ENCODE measurements at regions not wholly inside any gene's neighbourhood (a gene's known extent, or its start where the extent isn't known, plus 50 kb on each side); places are given as distances from the start of the nearest gene placed in this dataset.

- ChIA-PET CTCF (no interaction called here), POLR2A (no interaction called here)
- peaks cover 3% of the 10 kb centered on the region for H3K9me3 Mint-ChIP-seq
- H3K4me3 Mint-ChIP-seq, result no peak overlapping the region
- no peaks in the 10 kb centered on the region for H3K36me3 Mint-ChIP-seq
- no peaks in the 10 kb centered on the region for H3K27me3 Mint-ChIP-seq
- DNase-seq, result no peak
- H3K4me1 Mint-ChIP-seq (ENCODE audit: low read depth), result no peaks in the 10 kb centered on the region
- H3K27ac Mint-ChIP-seq, result no peak overlapping the region
- intact Hi-C loops (cut with micrococcal nuclease), result no loop called here
Observed at GRCh38 chr13:111901267-111901915, 165.6 kb upstream of the SOX1 start.

DNA sequence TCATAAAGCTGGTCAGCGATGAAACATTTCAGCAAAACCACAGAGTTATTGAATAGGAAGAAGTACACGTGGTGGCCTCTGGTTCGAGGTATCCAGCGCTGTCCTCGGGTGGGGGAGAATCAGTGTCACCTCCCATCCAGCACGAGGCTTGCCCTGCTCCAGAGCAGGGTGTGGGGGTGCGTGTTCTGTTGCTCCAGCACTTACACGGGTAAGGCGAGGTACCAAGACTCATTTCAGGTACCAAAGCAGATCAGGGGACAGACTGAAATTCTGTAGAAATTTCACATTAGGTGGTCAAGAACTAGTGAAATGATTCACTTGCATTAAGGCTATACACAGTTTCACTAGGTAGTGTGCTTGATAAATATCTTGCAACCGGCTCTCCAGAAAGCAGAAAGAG, 164.2 kb upstream of the SOX1 start:
- no peak for DNase-seq
- H3K4me3 Mint-ChIP-seq, result no peak overlapping the region
- ChIA-PET POLR2A (no interaction called here), CTCF (no interaction called here)
- peaks cover 3% of the 10 kb centered on the region for H3K9me3 Mint-ChIP-seq
- H3K27me3 Mint-ChIP-seq, result no peaks in the 10 kb centered on the region
- no peak overlapping the region for H3K27ac Mint-ChIP-seq
- H3K4me1 Mint-ChIP-seq (ENCODE audit: low read depth), result no peaks in the 10 kb centered on the region
- intact Hi-C loops (cut with micrococcal nuclease), result no loop called here
- no peaks in the 10 kb centered on the region for H3K36me3 Mint-ChIP-seq

DNA sequence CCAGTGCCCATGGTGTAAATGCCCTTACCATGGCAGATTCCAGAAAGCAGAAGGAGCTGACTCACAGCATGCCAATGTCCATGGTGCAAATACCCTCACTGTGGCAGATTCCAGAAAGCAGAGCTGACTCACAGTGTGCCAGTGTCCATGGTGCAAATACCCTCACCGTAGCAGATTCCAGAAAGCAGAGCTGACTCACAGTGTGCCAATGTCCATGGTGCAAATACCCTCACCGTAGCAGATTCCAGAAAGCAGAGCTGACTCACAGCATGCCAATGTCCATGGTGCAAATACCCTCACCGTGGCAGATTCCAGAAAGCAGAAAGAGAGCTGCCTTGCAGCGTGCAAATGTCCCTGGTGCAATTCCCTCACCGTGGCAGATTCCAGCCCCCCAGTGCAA, 163.8 kb upstream of the SOX1 start:
- Mint-ChIP-seq H3K27ac (no peak overlapping the region), H3K4me1 (ENCODE audit: low read depth) (no peaks in the 10 kb centered on the region), H3K27me3 (no peaks in the 10 kb centered on the region), H3K36me3 (no peaks in the 10 kb centered on the region), H3K9me3 (peaks cover 3% of the 10 kb centered on the region), H3K4me3 (no peak overlapping the region)
- DNase-seq, result no peak
- intact Hi-C loops (cut with micrococcal nuclease), result no loop called here
- CTCF ChIA-PET, result no interaction called here
- POLR2A ChIA-PET, result no interaction called here

DNA sequence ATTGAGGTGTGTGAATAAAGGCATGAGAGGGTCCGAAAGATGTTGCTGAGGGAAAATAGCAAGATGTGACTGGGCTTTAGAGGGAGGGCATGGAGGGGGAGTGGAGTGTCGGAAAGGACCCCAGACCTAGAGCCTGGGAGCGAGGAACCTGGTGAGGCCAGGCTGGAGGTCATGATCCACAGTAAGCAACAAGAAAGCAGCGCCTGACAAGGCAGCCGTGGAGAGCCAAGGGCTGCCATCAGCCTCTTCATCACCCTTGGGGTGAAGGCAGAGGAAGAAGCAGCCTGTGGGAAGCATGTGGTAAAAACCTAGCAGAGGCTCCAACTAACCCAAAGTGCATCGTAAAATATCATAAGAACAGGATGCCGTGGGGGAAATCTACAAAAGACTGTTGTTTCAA, 162.8 kb upstream of the SOX1 start:
- H3K27me3 Mint-ChIP-seq, result no peaks in the 10 kb centered on the region

GRCh38 chr13:111904701-111905608, 162.0 kb upstream of the SOX1 start:
- peaks cover 3% of the 10 kb centered on the region for H3K9me3 Mint-ChIP-seq
- CTCF ChIA-PET, result no interaction called here
- H3K27ac Mint-ChIP-seq, result no peak overlapping the region
- H3K27me3 Mint-ChIP-seq, result no peaks in the 10 kb centered on the region
- intact Hi-C loops (cut with micrococcal nuclease), result no loop called here
- no peaks in the 10 kb centered on the region for H3K4me1 Mint-ChIP-seq (ENCODE audit: low read depth)
- no peak for DNase-seq
- H3K4me3 Mint-ChIP-seq, result no peak overlapping the region
- POLR2A ChIA-PET, result no interaction called here
- H3K36me3 Mint-ChIP-seq, result no peaks in the 10 kb centered on the region

More for the DNA sequence above, 162.8 kb upstream of the SOX1 start:
- Mint-ChIP-seq H3K27ac (no peak overlapping the region), H3K36me3 (no peaks in the 10 kb centered on the region), H3K9me3 (peaks cover 3% of the 10 kb centered on the region), H3K4me1 (ENCODE audit: low read depth) (no peaks in the 10 kb centered on the region), H3K4me3 (no peak overlapping the region)
- ChIA-PET POLR2A (no interaction called here), CTCF (no interaction called here)
- intact Hi-C loops (cut with micrococcal nuclease), result no loop called here
- DNase-seq, result no peak

DNA sequence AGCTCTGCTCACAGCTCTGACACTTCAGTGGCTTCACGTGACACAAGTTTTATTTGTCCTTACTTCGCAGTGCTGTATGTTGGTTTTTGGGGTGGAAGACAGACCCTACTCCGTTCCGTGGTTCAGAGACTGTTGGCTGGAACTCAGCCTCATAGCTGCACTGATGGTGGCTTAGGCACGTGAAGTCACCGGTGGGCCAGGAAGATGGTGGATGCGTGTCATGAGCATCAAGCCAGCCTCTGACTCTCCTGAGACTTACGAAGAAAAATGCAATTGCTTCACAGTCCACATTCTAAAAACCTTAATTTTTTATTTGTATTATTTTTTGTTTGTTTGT, 161.4 kb upstream of the SOX1 start:
- intact Hi-C loops (cut with micrococcal nuclease), result no loop called here
- Mint-ChIP-seq H3K27me3 (no peaks in the 10 kb centered on the region), H3K27ac (no peak overlapping the region), H3K4me3 (no peak overlapping the region), H3K4me1 (ENCODE audit: low read depth) (no peaks in the 10 kb centered on the region), H3K9me3 (peaks cover 3% of the 10 kb centered on the region), H3K36me3 (no peaks in the 10 kb centered on the region)
- no peak for DNase-seq
- CTCF ChIA-PET, result no interaction called here
- POLR2A ChIA-PET, result no interaction called here

DNA sequence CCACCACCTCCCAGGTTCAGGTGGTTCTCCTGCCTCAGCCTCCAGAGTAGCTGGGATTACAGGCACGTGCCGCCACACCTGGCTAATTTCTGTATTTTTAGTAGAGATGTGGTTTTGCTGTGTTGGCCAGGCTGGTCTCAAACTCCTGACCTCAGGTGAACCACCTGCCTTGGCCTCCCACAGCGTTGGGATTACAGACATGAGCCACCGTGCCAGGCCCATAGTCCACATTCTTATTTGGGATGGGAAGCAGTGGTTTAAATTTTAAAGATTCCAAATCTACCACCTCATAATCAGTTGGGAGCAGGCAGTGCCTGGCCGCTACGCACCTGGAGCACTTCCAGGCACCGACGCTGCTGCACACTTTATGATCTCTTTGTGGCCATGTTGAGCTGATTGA, 160.6 kb upstream of the SOX1 start:
- Mint-ChIP-seq H3K4me3 (no peak overlapping the region), H3K27ac (no peak overlapping the region), H3K36me3 (no peaks in the 10 kb centered on the region), H3K4me1 (ENCODE audit: low read depth) (no peaks in the 10 kb centered on the region), H3K9me3 (peaks cover 3% of the 10 kb centered on the region), H3K27me3 (no peaks in the 10 kb centered on the region)
- intact Hi-C loops (cut with micrococcal nuclease), result no loop called here
- no peak for DNase-seq
- ChIA-PET POLR2A (no interaction called here), CTCF (no interaction called here)

DNA sequence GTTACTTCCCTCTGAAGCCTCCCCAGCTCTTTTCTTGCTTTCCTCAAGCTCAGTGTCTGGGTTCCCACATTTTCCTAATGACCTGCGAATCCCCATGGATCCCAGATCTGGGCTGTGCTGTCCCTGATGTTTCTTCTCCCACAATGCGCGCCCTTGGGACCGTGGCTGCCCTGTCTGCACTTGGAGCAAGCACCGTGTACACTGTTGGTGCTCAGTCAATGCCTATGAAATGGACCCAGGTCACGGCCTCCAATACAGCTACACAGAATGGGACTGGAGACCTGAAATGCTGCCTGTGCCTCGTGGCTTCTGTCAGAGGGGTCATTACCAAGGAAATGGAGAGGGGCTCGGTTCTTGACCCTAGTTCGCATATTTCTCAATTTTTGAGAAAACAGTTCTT, 160.1 kb upstream of the SOX1 start:
- Mint-ChIP-seq H3K4me1 (ENCODE audit: low read depth) (no peaks in the 10 kb centered on the region), H3K27ac (no peak overlapping the region), H3K9me3 (peaks cover 3% of the 10 kb centered on the region), H3K27me3 (no peaks in the 10 kb centered on the region), H3K4me3 (no peak overlapping the region), H3K36me3 (no peaks in the 10 kb centered on the region)
- intact Hi-C loops (cut with micrococcal nuclease), result no loop called here
- ChIA-PET POLR2A (no interaction called here), CTCF (no interaction called here)
- DNase-seq, result no peak

DNA sequence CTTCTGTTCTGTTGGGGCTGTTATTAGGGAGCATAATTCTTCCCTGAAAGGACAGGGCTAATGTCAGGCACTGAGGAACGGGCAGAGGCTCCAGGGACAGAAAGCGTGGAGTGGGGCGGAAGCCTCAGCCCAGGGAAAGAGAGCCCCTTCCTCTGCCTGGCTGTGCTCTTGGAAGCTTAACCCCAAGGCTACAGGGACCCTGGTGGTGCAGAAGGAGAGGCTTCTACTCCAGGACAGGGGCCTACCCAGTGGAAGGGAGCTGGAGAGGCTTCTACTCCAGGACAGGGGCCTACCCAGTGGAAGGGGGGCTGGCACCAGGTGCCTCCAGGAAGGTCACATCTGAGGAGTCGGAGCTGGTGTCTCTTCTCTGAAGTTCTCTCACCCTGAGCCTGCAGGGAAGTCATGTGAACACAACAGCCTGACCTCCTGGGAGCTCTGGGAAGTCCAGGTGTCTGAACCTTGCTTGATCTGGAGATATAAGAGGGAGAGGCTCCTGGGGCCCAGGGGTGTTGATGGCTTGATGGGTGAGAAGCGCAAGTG, 159.5 kb upstream of the SOX1 start:
- Mint-ChIP-seq H3K9me3 (peaks cover 3% of the 10 kb centered on the region), H3K27me3 (no peaks in the 10 kb centered on the region), H3K27ac (no peak overlapping the region), H3K4me3 (no peak overlapping the region), H3K36me3 (no peaks in the 10 kb centered on the region), H3K4me1 (ENCODE audit: low read depth) (no peaks in the 10 kb centered on the region)
- DNase-seq, result no peak
- intact Hi-C loops (cut with micrococcal nuclease), result no loop called here
- ChIA-PET POLR2A (no interaction called here), CTCF (no interaction called here)

GRCh38 chr13:111908361-111908760, 158.6 kb upstream of the SOX1 start:
- no peak for DNase-seq
- no peak overlapping the region for H3K4me3 Mint-ChIP-seq
- H3K9me3 Mint-ChIP-seq, result peaks cover 3% of the 10 kb centered on the region
- CTCF ChIA-PET, result no interaction called here
- no peaks in the 10 kb centered on the region for H3K27me3 Mint-ChIP-seq
- no peak overlapping the region for H3K27ac Mint-ChIP-seq
- H3K4me1 Mint-ChIP-seq (ENCODE audit: low read depth), result no peaks in the 10 kb centered on the region
- POLR2A ChIA-PET, result no interaction called here
- no peaks in the 10 kb centered on the region for H3K36me3 Mint-ChIP-seq
- intact Hi-C loops (cut with micrococcal nuclease), result no loop called here

DNA sequence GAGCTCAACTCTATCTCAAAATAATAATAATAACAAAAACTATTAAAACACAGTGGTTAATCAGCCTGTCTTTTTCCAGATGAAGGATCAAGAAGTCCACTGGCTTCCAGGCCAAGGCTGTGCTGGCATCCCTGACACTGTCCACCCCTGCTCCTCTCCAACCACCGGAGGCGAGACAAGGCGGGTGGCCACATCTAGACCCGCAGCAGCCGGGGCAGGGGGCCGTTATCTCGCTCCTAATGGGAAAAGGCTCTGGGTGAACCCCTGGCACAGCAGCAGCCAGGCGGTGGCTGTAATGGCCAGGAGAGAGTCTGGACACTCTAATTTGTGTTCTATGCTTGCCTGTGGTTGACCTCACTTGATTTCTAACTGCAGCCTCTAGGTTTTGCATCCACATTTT, 158.0 kb upstream of the SOX1 start:
- ChIA-PET CTCF (no interaction called here), POLR2A (no interaction called here)
- no peak overlapping the region for H3K4me3 Mint-ChIP-seq
- H3K9me3 Mint-ChIP-seq, result peaks cover 3% of the 10 kb centered on the region
- H3K27me3 Mint-ChIP-seq, result no peaks in the 10 kb centered on the region
- H3K36me3 Mint-ChIP-seq, result no peaks in the 10 kb centered on the region
- DNase-seq, result no peak
- H3K4me1 Mint-ChIP-seq (ENCODE audit: low read depth), result no peaks in the 10 kb centered on the region
- intact Hi-C loops (cut with micrococcal nuclease), result no loop called here
- H3K27ac Mint-ChIP-seq, result no peak overlapping the region

- ChIA-PET POLR2A (no interaction called here), CTCF (no interaction called here)
- no peak overlapping the region for H3K27ac Mint-ChIP-seq
- no peak for DNase-seq
- H3K9me3 Mint-ChIP-seq, result peaks cover 3% of the 10 kb centered on the region
- intact Hi-C loops (cut with micrococcal nuclease), result no loop called here
- H3K4me3 Mint-ChIP-seq, result no peak overlapping the region
- no peaks in the 10 kb centered on the region for H3K36me3 Mint-ChIP-seq
- H3K27me3 Mint-ChIP-seq, result no peaks in the 10 kb centered on the region
- H3K4me1 Mint-ChIP-seq (ENCODE audit: low read depth), result no peaks in the 10 kb centered on the region
Observed at GRCh38 chr13:111909501-111909900, 157.4 kb upstream of the SOX1 start.

- Mint-ChIP-seq H3K9me3 (peaks cover 3% of the 10 kb centered on the region), H3K27ac (no peak overlapping the region), H3K4me1 (ENCODE audit: low read depth) (no peaks in the 10 kb centered on the region), H3K36me3 (no peaks in the 10 kb centered on the region), H3K27me3 (no peaks in the 10 kb centered on the region), H3K4me3 (no peak overlapping the region)
- intact Hi-C loops (cut with micrococcal nuclease), result no loop called here
- CTCF ChIA-PET, result no interaction called here
- no peak for DNase-seq
- POLR2A ChIA-PET, result no interaction called here
Observed at GRCh38 chr13:111909971-111910671, 156.8 kb upstream of the SOX1 start.
